ENCODE measurements at regions not wholly inside any gene's neighbourhood (a gene's known extent, or its start where the extent isn't known, plus 50 kb on each side); places are given as distances from the start of the nearest gene placed in this dataset.

GRCh38 chr4:135372131-135372530 is 1170.5 kb upstream of the PABPC4L start:
- TF ChIP-seq CTCF (conservative IDR thresholded peaks at IDR 0.05) (no peak), ZFX (IDR thresholded peaks at IDR 0.05) (no peak)
